ENCODE measurements at regions not wholly inside any gene's neighbourhood (a gene's known extent, or its start where the extent isn't known, plus 50 kb on each side); places are given as distances from the start of the nearest gene placed in this dataset.

GRCh38 chr14:82055515-82056115 lies 522.0 kb upstream of the SEL1L start:
- no peak for TF ChIP-seq REST (IDR thresholded peaks at IDR 0.05; ENCODE audit: insufficient read depth in 1 of 2, low read depth in 2 of 2, low read length in 2 of 2)
- no peak for TF ChIP-seq SIN3A (IDR thresholded peaks at IDR 0.05; ENCODE audit: borderline replicate concordance, insufficient read depth, low read length)

GRCh38 chr14:82060219-82060618 lies 526.6 kb upstream of the SEL1L start:
- TF ChIP-seq TAF1 (IDR thresholded peaks at IDR 0.05; ENCODE audit: borderline replicate concordance, insufficient read depth, low read length): no peak
- TF ChIP-seq REST (IDR thresholded peaks at IDR 0.05; ENCODE audit: insufficient read depth in 1 of 2, low read depth in 2 of 2, low read length in 2 of 2): no peak
- no peak for TF ChIP-seq FOXP2 (optimal IDR thresholded peaks at IDR 0.05; ENCODE audit: borderline replicate concordance, extremely low read depth, extremely low read length, insufficient read depth)
- TF ChIP-seq POLR2AphosphoS5 (IDR thresholded peaks at IDR 0.05; ENCODE audit: low read depth, low read length): no peak
- TF ChIP-seq SIN3A (IDR thresholded peaks at IDR 0.05; ENCODE audit: borderline replicate concordance, insufficient read depth, low read length): no peak

- TF ChIP-seq SIN3A (IDR thresholded peaks at IDR 0.05; ENCODE audit: borderline replicate concordance, insufficient read depth, low read length): no peak
- no peak for TF ChIP-seq REST (IDR thresholded peaks at IDR 0.05; ENCODE audit: insufficient read depth in 1 of 2, low read depth in 2 of 2, low read length in 2 of 2)
- TF ChIP-seq FOXP2 (optimal IDR thresholded peaks at IDR 0.05; ENCODE audit: borderline replicate concordance, extremely low read depth, extremely low read length, insufficient read depth): no peak
- no peak for TF ChIP-seq TAF1 (IDR thresholded peaks at IDR 0.05; ENCODE audit: borderline replicate concordance, insufficient read depth, low read length)
- no peak for TF ChIP-seq POLR2AphosphoS5 (IDR thresholded peaks at IDR 0.05; ENCODE audit: low read depth, low read length)
These were observed 533.7 kb upstream of the SEL1L start for GRCh38 chr14:82067221-82067875.

- no peak for TF ChIP-seq SIN3A (IDR thresholded peaks at IDR 0.05; ENCODE audit: borderline replicate concordance, insufficient read depth, low read length)
- TF ChIP-seq FOXP2 (optimal IDR thresholded peaks at IDR 0.05; ENCODE audit: borderline replicate concordance, extremely low read depth, extremely low read length, insufficient read depth): no peak
- no peak for TF ChIP-seq TAF1 (IDR thresholded peaks at IDR 0.05; ENCODE audit: borderline replicate concordance, insufficient read depth, low read length)
- TF ChIP-seq REST (IDR thresholded peaks at IDR 0.05; ENCODE audit: insufficient read depth in 1 of 2, low read depth in 2 of 2, low read length in 2 of 2): no peak
- TF ChIP-seq POLR2AphosphoS5 (IDR thresholded peaks at IDR 0.05; ENCODE audit: low read depth, low read length): no peak
These were observed 536.4 kb upstream of the SEL1L start for GRCh38 chr14:82070040-82070439.
